ENCODE measurements at regions not wholly inside any gene's neighbourhood (a gene's known extent, or its start where the extent isn't known, plus 50 kb on each side); places are given as distances from the start of the nearest gene placed in this dataset.

GRCh38 chr16:31718998-31719397 is 154.6 kb upstream of the ZNF267 start:
- peaks cover 4% of the 10 kb centered on the region for H3K27me3 Mint-ChIP-seq (ENCODE audit: insufficient read depth, low read depth, poor library complexity)
- Histone ChIP-seq H3K4me2 (no peak overlapping the region), H3F3A (replicated peaks; ENCODE audit: low read depth) (no peaks in the 10 kb centered on the region), H3K36me3 (ENCODE audit: insufficient read depth) (peaks cover 12% of the 10 kb centered on the region), H4K20me1 (replicated peaks; ENCODE audit: insufficient read depth) (peaks cover 18% of the 10 kb centered on the region), H3K9me2 (ENCODE audit: insufficient read depth) (no peaks in the 10 kb centered on the region), H3K4me3 (no peak overlapping the region), H3K27ac (ENCODE audit: low read depth) (no peak overlapping the region), H3K4me1 (ENCODE audit: insufficient read depth) (peaks cover 10% of the 10 kb centered on the region), H3K79me2 (replicated peaks; ENCODE audit: insufficient read depth) (peaks cover 79% of the 10 kb centered on the region), H2AFZ (no peak overlapping the region), H3K27me3 (ENCODE audit: insufficient read depth) (no peaks in the 10 kb centered on the region)
- ATAC-seq (no peak), DNase-seq (ENCODE audit: low spot score) (no peak)
- peaks cover 45% of the 10 kb centered on the region for H3K36me3 Mint-ChIP-seq (ENCODE audit: low read depth)
- H3K9me3 Mint-ChIP-seq: no peaks in the 10 kb centered on the region
- H3K4me1 Mint-ChIP-seq: peaks cover 11% of the 10 kb centered on the region
- no peak overlapping the region for H3K27ac Mint-ChIP-seq
- H3K4me3 Mint-ChIP-seq: no peak overlapping the region
- no peak for TF ChIP-seq JUNB (IDR thresholded peaks at IDR 0.05; ENCODE audit: unreplicated experiment)
- no peak for TF ChIP-seq CREB1 (CRISPR knock-in tag; IDR thresholded peaks at IDR 0.05; ENCODE audit: low read depth)
- TF ChIP-seq POLR2AphosphoS5 (IDR thresholded peaks at IDR 0.05; ENCODE audit: low read depth): no peak
- TF ChIP-seq ZNF114 (CRISPR knock-in tag; IDR thresholded peaks at IDR 0.05): no peak
- no peak for TF ChIP-seq ZNF331 (CRISPR knock-in tag; IDR thresholded peaks at IDR 0.05; ENCODE audit: low read depth)
- TF ChIP-seq, protein P1, sequence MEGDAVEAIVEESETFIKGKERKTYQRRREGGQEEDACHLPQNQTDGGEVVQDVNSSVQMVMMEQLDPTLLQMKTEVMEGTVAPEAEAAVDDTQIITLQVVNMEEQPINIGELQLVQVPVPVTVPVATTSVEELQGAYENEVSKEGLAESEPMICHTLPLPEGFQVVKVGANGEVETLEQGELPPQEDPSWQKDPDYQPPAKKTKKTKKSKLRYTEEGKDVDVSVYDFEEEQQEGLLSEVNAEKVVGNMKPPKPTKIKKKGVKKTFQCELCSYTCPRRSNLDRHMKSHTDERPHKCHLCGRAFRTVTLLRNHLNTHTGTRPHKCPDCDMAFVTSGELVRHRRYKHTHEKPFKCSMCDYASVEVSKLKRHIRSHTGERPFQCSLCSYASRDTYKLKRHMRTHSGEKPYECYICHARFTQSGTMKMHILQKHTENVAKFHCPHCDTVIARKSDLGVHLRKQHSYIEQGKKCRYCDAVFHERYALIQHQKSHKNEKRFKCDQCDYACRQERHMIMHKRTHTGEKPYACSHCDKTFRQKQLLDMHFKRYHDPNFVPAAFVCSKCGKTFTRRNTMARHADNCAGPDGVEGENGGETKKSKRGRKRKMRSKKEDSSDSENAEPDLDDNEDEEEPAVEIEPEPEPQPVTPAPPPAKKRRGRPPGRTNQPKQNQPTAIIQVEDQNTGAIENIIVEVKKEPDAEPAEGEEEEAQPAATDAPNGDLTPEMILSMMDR (conservative IDR thresholded peaks at IDR 0.05; ENCODE audit: low read depth in 2 of 2): no peak
- no peak for TF ChIP-seq EZH2phosphoT487 (IDR thresholded peaks at IDR 0.05; ENCODE audit: unreplicated experiment)
- no peak for TF ChIP-seq NANOG (IDR thresholded peaks at IDR 0.05; ENCODE audit: borderline replicate concordance)
- no peak for TF ChIP-seq STAT1 (IDR thresholded peaks at IDR 0.05; ENCODE audit: unreplicated experiment)
- TF ChIP-seq, protein P2, sequence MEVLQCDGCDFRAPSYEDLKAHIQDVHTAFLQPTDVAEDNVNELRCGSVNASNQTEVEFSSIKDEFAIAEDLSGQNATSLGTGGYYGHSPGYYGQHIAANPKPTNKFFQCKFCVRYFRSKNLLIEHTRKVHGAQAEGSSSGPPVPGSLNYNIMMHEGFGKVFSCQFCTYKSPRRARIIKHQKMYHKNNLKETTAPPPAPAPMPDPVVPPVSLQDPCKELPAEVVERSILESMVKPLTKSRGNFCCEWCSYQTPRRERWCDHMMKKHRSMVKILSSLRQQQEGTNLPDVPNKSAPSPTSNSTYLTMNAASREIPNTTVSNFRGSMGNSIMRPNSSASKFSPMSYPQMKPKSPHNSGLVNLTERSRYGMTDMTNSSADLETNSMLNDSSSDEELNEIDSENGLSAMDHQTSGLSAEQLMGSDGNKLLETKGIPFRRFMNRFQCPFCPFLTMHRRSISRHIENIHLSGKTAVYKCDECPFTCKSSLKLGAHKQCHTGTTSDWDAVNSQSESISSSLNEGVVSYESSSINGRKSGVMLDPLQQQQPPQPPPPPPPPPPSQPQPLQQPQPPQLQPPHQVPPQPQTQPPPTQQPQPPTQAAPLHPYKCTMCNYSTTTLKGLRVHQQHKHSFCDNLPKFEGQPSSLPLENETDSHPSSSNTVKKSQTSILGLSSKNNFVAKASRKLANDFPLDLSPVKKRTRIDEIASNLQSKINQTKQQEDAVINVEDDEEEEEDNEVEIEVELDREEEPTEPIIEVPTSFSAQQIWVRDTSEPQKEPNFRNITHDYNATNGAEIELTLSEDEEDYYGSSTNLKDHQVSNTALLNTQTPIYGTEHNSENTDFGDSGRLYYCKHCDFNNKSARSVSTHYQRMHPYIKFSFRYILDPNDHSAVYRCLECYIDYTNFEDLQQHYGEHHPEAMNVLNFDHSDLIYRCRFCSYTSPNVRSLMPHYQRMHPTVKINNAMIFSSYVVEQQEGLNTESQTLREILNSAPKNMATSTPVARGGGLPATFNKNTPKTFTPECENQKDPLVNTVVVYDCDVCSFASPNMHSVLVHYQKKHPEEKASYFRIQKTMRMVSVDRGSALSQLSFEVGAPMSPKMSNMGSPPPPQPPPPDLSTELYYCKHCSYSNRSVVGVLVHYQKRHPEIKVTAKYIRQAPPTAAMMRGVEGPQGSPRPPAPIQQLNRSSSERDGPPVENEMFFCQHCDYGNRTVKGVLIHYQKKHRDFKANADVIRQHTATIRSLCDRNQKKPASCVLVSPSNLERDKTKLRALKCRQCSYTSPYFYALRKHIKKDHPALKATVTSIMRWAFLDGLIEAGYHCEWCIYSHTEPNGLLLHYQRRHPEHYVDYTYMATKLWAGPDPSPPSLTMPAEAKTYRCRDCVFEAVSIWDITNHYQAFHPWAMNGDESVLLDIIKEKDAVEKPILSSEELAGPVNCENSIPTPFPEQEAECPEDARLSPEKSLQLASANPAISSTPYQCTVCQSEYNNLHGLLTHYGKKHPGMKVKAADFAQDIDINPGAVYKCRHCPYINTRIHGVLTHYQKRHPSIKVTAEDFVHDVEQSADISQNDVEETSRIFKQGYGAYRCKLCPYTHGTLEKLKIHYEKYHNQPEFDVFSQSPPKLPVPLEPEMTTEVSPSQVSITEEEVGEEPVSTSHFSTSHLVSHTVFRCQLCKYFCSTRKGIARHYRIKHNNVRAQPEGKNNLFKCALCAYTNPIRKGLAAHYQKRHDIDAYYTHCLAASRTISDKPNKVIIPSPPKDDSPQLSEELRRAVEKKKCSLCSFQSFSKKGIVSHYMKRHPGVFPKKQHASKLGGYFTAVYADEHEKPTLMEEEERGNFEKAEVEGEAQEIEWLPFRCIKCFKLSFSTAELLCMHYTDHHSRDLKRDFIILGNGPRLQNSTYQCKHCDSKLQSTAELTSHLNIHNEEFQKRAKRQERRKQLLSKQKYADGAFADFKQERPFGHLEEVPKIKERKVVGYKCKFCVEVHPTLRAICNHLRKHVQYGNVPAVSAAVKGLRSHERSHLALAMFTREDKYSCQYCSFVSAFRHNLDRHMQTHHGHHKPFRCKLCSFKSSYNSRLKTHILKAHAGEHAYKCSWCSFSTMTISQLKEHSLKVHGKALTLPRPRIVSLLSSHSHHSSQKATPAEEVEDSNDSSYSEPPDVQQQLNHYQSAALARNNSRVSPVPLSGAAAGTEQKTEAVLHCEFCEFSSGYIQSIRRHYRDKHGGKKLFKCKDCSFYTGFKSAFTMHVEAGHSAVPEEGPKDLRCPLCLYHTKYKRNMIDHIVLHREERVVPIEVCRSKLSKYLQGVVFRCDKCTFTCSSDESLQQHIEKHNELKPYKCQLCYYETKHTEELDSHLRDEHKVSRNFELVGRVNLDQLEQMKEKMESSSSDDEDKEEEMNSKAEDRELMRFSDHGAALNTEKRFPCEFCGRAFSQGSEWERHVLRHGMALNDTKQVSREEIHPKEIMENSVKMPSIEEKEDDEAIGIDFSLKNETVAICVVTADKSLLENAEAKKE (CRISPR knock-in tag; IDR thresholded peaks at IDR 0.05): no peak
- TF ChIP-seq, protein P3, sequence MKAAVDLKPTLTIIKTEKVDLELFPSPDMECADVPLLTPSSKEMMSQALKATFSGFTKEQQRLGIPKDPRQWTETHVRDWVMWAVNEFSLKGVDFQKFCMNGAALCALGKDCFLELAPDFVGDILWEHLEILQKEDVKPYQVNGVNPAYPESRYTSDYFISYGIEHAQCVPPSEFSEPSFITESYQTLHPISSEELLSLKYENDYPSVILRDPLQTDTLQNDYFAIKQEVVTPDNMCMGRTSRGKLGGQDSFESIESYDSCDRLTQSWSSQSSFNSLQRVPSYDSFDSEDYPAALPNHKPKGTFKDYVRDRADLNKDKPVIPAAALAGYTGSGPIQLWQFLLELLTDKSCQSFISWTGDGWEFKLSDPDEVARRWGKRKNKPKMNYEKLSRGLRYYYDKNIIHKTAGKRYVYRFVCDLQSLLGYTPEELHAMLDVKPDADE (IDR thresholded peaks at IDR 0.05): no peak
- no peak for TF ChIP-seq EZH2 (IDR thresholded peaks at IDR 0.05; ENCODE audit: low read depth, unreplicated experiment)
- no peak for TF ChIP-seq REST (IDR thresholded peaks at IDR 0.05; ENCODE audit: unreplicated experiment)
